Hepatic stellate cell (primary cell): ENCODE measurements at regions not wholly inside any gene's neighbourhood (a gene's known extent, or its start where the extent isn't known, plus 50 kb on each side); places are given as distances from the start of the nearest gene placed in this dataset.

Experiments used
- DNase-seq: peaks from one replicate; pipeline ENCODE4 v3.0.0; 2011; ENCODE audit warnings: low spot score

GRCh38 chr6:53744321-53744720 is 50.5 kb upstream of the LRRC1 start:
- no peak for DNase-seq

GRCh38 chr6:53741034-53741823 is 53.6 kb upstream of the LRRC1 start:
- no peak for DNase-seq

GRCh38 chr6:53737746-53738145 is 57.1 kb upstream of the LRRC1 start:
- no peak for DNase-seq

- DNase-seq, result no peak
Observed at GRCh38 chr6:53735896-53736295, 58.9 kb upstream of the LRRC1 start.

- peak; percentile 27 for DNase-seq
Observed at GRCh38 chr6:53734473-53735299, 60.1 kb upstream of the LRRC1 start.

GRCh38 chr6:53731866-53732636 is 62.8 kb upstream of the LRRC1 start:
- no peak for DNase-seq

GRCh38 chr6:53730767-53731166 is 64.0 kb upstream of the LRRC1 start:
- no peak for DNase-seq

GRCh38 chr6:53728570-53729194 is 63.1 kb upstream of the KLHL31 start:
- DNase-seq, result peak; percentile 52

GRCh38 chr6:53727748-53728147 is 62.2 kb upstream of the KLHL31 start:
- DNase-seq, result peak; percentile 18

GRCh38 chr6:53725791-53726575 is 60.4 kb upstream of the KLHL31 start:
- DNase-seq, result peak; percentile 80

GRCh38 chr6:53724501-53724900 is 58.9 kb upstream of the KLHL31 start:
- no peak for DNase-seq

- DNase-seq, result no peak
Observed at GRCh38 chr6:53723331-53723730, 57.8 kb upstream of the KLHL31 start.

- DNase-seq, result no peak
Observed at GRCh38 chr6:53721766-53722165, 56.2 kb upstream of the KLHL31 start.

GRCh38 chr6:53718597-53719460 is 53.3 kb upstream of the KLHL31 start:
- peak; percentile 40 for DNase-seq

GRCh38 chr6:53717566-53717965 is 52.0 kb upstream of the KLHL31 start:
- DNase-seq, result no peak

- no peak for DNase-seq
Observed at GRCh38 chr6:53715434-53715833, 49.9 kb upstream of the KLHL31 start.
